Stomach (tissue), 8 donors: ENCODE measurements at regions not wholly inside any gene's neighbourhood (a gene's known extent, or its start where the extent isn't known, plus 50 kb on each side); places are given as distances from the start of the nearest gene placed in this dataset.

Source experiments
- DNase-seq, 2 donors: peaks; one replicate each; pipeline versions ENCODE4 v3.0.0 to v3.0.0-alpha.2; 2013 to 2019
- H3K27ac ChIP-seq, 5 donors: fragments of 200-600 bp in 4 of 5; sonication (generic) in 4 of 5; one replicate each; pipeline ENCODE4 v1.5.1; 2013 to 2019; ENCODE audit warnings: mild to moderate bottlenecking in 1 of 5, moderate library complexity in 1 of 5
- H3K27me3 ChIP-seq, 3 donors: fragments of 200-600 bp; sonication (generic); one replicate each; pipeline ENCODE4 v1.5.1; 2017 to 2019; ENCODE audit warnings: mixed run types in 1 of 3
- H3K36me3 ChIP-seq, 4 donors: fragments of 200-600 bp; sonication (generic); 1 replicate in 3 of 4; 2 replicates in 1 of 4; pipeline ENCODE4 v1.5.1; 2016 to 2019
- H3K4me1 ChIP-seq, 4 donors: fragments of 200-600 bp; sonication (generic); one replicate each; pipeline ENCODE4 v1.5.1; 2016 to 2019
- H3K4me3 ChIP-seq, 4 donors: fragments of 200-600 bp; sonication (generic) in 3 of 4; one replicate each; pipeline ENCODE4 v1.5.1; 2016 to 2019; ENCODE audit warnings: mild to moderate bottlenecking in 1 of 4
- H3K9me3 ChIP-seq, 4 donors: fragments of 200-600 bp; sonication (generic); one replicate each; pipeline ENCODE4 v1.5.1; 2016 to 2019
- CTCF ChIP-seq, 7 experiments: fragments of 450-650 bp in 4 of 7; fragments of 200-600 bp in 3 of 7; sonication (generic) in 3 of 7; IDR thresholded peaks; one replicate each; pipeline ENCODE4 v1.5.1; 2016 to 2019; ENCODE audit warnings: antibody characterized with exemption in 7 of 7, control low read depth in 2 of 7, mild to moderate bottlenecking in 1 of 7
- EP300 ChIP-seq: sonication (generic); formaldehyde crosslinking; IDR thresholded peaks from one replicate; pipeline ENCODE4 v1.6.1; 2017; ENCODE audit warnings: antibody characterized with exemption
- POLR2A ChIP-seq, 4 donors: fragments of 450-650 bp; IDR thresholded peaks; one replicate each; pipeline ENCODE4 v1.6.1; 2016; ENCODE audit warnings: antibody characterized with exemption in 4 of 4, control low read depth in 2 of 4, mild to moderate bottlenecking in 1 of 4, moderate library complexity in 1 of 4
- POLR2AphosphoS5 ChIP-seq, 3 donors: sonication (generic); formaldehyde crosslinking; IDR thresholded peaks; one replicate each; pipeline ENCODE4 v1.6.1; 2016; ENCODE audit warnings: antibody characterized with exemption in 3 of 3
- WGBS, 5 donors: extraction: QIAGEN DNeasy Blood & Tissue Kit in 3 of 5; methylation state at CpG; one replicate each; pipeline versions ENCODE4 v1.1.5 to v1.1.7; 2013 to 2018; 5-methylcytosine and 5-hydroxymethylcytosine counted together
- intact Hi-C: fragments of 100-400 bp; cut with DNase I; formaldehyde crosslinking; loops from one replicate; pipeline ENCODE4 v1.15.1; 2023; ENCODE audit warnings: low total_unique reads
- donor health status: healthy with polysubstance abuse.
- donor health status: Bipolar disorder and iron deficiency.
- donor health status: healthy.

GRCh38 chr5:97657239-97657638, 474.2 kb upstream of the RIOK2 start:
- Histone ChIP-seq H3K27ac (no peak overlapping the region), H3K4me1 (no peaks in the 10 kb centered on the region), H3K9me3 (no peaks in the 10 kb centered on the region), H3K36me3 (no peaks in the 10 kb centered on the region), H3K4me3 (no peak overlapping the region), H3K27me3 (no peaks in the 10 kb centered on the region)
- no peak for DNase-seq
- intact Hi-C loops = no loop called here
- TF ChIP-seq EP300 (no peak), CTCF (IDR thresholded peaks at IDR 0.05) (no peak), POLR2AphosphoS5 (IDR thresholded peaks at IDR 0.05) (no peak), POLR2A (IDR thresholded peaks at IDR 0.05) (no peak)
- whole genome bisulfite sequencing, 5 donors = 65 to 88% (median 78%) methylated on average over 1 of the region's 1 CpG

- Histone ChIP-seq H3K36me3 (no peaks in the 10 kb centered on the region), H3K27ac (no peak overlapping the region), H3K4me3 (no peak overlapping the region), H3K4me1 (no peaks in the 10 kb centered on the region), H3K9me3 (no peaks in the 10 kb centered on the region), H3K27me3 (no peaks in the 10 kb centered on the region)
- TF ChIP-seq POLR2AphosphoS5 (IDR thresholded peaks at IDR 0.05) (no peak), POLR2A (IDR thresholded peaks at IDR 0.05) (no peak), CTCF (IDR thresholded peaks at IDR 0.05) (no peak), EP300 (no peak)
- intact Hi-C loops = no loop called here
- no peak for DNase-seq
- WGBS, 5 donors = 73 to 79% (median 76%) methylated on average over 4 of the region's 4 CpGs
Measured at GRCh38 chr5:97658116-97658900, 475.3 kb upstream of the RIOK2 start.

GRCh38 chr5:97666783-97667182, 483.7 kb upstream of the RIOK2 start:
- no peak overlapping the region for H3K27ac ChIP-seq
- intact Hi-C loops = no loop called here
- no peaks in the 10 kb centered on the region for H3K36me3 ChIP-seq
- H3K9me3 ChIP-seq = no peaks in the 10 kb centered on the region
- no peaks in the 10 kb centered on the region for H3K27me3 ChIP-seq
- no peaks in the 10 kb centered on the region for H3K4me1 ChIP-seq
- no peak overlapping the region for H3K4me3 ChIP-seq
- TF ChIP-seq POLR2A (IDR thresholded peaks at IDR 0.05) (no peak), EP300 (no peak), POLR2AphosphoS5 (IDR thresholded peaks at IDR 0.05) (no peak), CTCF (IDR thresholded peaks at IDR 0.05) (no peak)
- 68 to 85% (median 76%) methylated on average over 2 of the region's 2 CpGs for WGBS, 5 donors
- DNase-seq = no peak

DNA sequence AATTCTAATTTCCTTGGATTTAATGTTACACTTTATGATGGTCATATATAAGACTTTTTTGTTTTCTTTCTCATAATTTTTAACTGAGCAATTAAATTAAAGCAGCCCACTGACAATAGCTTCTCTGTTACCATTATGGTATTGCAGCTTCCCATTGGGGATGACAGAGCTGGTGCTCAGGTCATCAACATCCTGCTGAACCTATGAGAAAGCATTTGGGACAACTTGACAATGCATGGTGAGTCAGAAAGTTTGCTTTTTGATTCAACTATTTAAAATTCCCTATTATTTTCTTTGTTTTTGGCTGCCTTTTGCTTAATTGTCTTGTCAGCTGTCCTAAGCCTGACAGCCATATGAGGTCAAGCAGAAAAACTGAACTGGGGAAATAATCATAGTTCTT, 487.4 kb upstream of the RIOK2 start:
- no peaks in the 10 kb centered on the region for H3K36me3 ChIP-seq
- H3K4me1 ChIP-seq = no peaks in the 10 kb centered on the region
- H3K27ac ChIP-seq = no peak overlapping the region
- intact Hi-C loops = no loop called here
- H3K27me3 ChIP-seq = no peaks in the 10 kb centered on the region
- H3K4me3 ChIP-seq = no peak overlapping the region
- peaks cover 0 to 5% (median 0%) of the 10 kb centered on the region in 4 donors for H3K9me3 ChIP-seq
- no peak for TF ChIP-seq POLR2A (IDR thresholded peaks at IDR 0.05)
- no peak for TF ChIP-seq EP300
- no peak for TF ChIP-seq CTCF (IDR thresholded peaks at IDR 0.05)
- DNase-seq = no peak
